Activated CD4-positive, alpha-beta memory T cell treated with anti-CD3 and anti-CD28 coated beads, Interleukin-2, amount 10 ng/mL, durations not matched to agents 7 days and 5 days (primary cell): ENCODE measurements at regions not wholly inside any gene's neighbourhood (a gene's known extent, or its start where the extent isn't known, plus 50 kb on each side); places are given as distances from the start of the nearest gene placed in this dataset.
A peak's percentile ranks its signal among the peaks of the same experiment; 100 is the strongest.
"Not testable (repeated sequence)": the region's sequence is repeated elsewhere in the genome, so short reads cannot be mapped to it uniquely, and the experiment has no call there.

Experiments used
- CTCF ChIA-PET: fragments of 350-600 bp; sonication (Branson Sonifier 250); formaldehyde crosslinking; loops from one replicate; lab custom pipeline; 2021; ENCODE audit warnings: antibody characterized with exemption, inconsistent platforms; lab: Charles Lee
- POLR2A ChIA-PET: fragments of 350-600 bp; sonication (Branson Sonifier 250); formaldehyde crosslinking; loops from one replicate; lab custom pipeline; 2021; ENCODE audit warnings: antibody characterized with exemption; lab: Charles Lee
- DNase-seq: peaks from one replicate; pipeline ENCODE4 v3.0.0-alpha.2; 2020
- H3K27ac Mint-ChIP-seq: one replicate; pipeline ENCODE4 v1.8.0; 2021; ENCODE audit warnings: mild to moderate bottlenecking, mixed read lengths
- H3K27me3 Mint-ChIP-seq: one replicate; pipeline ENCODE4 v1.8.0; 2021; ENCODE audit warnings: mixed read lengths
- H3K36me3 Mint-ChIP-seq: one replicate; pipeline ENCODE4 v1.8.0; 2021; ENCODE audit warnings: low read depth, mixed read lengths
- H3K4me1 Mint-ChIP-seq: one replicate; pipeline ENCODE4 v1.8.0; 2021; ENCODE audit warnings: mixed read lengths
- H3K4me3 Mint-ChIP-seq: one replicate; pipeline ENCODE4 v1.8.0; 2021; ENCODE audit warnings: mild to moderate bottlenecking, mixed read lengths
- H3K9me3 Mint-ChIP-seq: one replicate; pipeline ENCODE4 v1.8.0; 2021; ENCODE audit warnings: mixed read lengths

GRCh38 chr6:86872810-86873209 lies 64.5 kb upstream of the HTR1E start:
- H3K4me1 Mint-ChIP-seq, H3K36me3 Mint-ChIP-seq, H3K27me3 Mint-ChIP-seq, POLR2A ChIA-PET, DNase-seq, CTCF ChIA-PET, H3K27ac Mint-ChIP-seq, H3K4me3 Mint-ChIP-seq: not testable (repeated sequence)
- peaks cover 24% of the 10 kb centered on the region for H3K9me3 Mint-ChIP-seq

GRCh38 chr6:86871681-86872080 lies 65.6 kb upstream of the HTR1E start:
- Mint-ChIP-seq H3K27me3 (no peaks in the 10 kb centered on the region), H3K36me3 (no peaks in the 10 kb centered on the region), H3K4me1 (no peaks in the 10 kb centered on the region), H3K4me3 (no peak overlapping the region), H3K9me3 (peaks cover 26% of the 10 kb centered on the region), H3K27ac (no peak overlapping the region)
- DNase-seq = no peak
- POLR2A ChIA-PET = no interaction called here
- CTCF ChIA-PET = no interaction called here

- H3K9me3 Mint-ChIP-seq = peaks cover 26% of the 10 kb centered on the region
- no peaks in the 10 kb centered on the region for H3K27me3 Mint-ChIP-seq
- no peak for DNase-seq
- CTCF ChIA-PET = no interaction called here
- H3K27ac Mint-ChIP-seq = no peak overlapping the region
- no peak overlapping the region for H3K4me3 Mint-ChIP-seq
- H3K4me1 Mint-ChIP-seq = no peaks in the 10 kb centered on the region
- no peaks in the 10 kb centered on the region for H3K36me3 Mint-ChIP-seq
- POLR2A ChIA-PET = no interaction called here
Measured at GRCh38 chr6:86869500-86869899, 67.8 kb upstream of the HTR1E start.

DNA sequence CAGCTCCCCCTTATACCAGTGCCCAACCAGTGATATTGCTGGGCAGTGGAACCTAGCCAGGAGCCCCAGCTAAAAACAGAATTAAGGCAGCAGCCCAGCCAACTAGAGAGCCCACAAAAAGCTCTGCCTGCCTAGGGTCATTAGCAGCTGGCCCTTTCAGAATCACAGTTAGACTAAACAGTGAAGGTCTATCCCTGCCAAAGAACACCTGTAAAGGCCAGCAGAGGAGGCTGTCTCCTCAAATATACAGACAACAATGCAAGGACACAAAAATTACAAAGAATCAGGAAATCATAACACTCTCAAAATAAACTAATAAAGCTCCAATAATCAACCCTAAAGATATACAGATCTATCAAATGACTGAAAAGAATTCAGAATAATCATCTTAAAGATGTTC lies 77.8 kb upstream of the HTR1E start:
- H3K27ac Mint-ChIP-seq = no peak overlapping the region
- no peaks in the 10 kb centered on the region for H3K36me3 Mint-ChIP-seq
- no peaks in the 10 kb centered on the region for H3K9me3 Mint-ChIP-seq
- DNase-seq = no peak
- no peaks in the 10 kb centered on the region for H3K4me1 Mint-ChIP-seq
- H3K4me3 Mint-ChIP-seq = no peak overlapping the region
- no peaks in the 10 kb centered on the region for H3K27me3 Mint-ChIP-seq
- CTCF ChIA-PET = no interaction called here
- POLR2A ChIA-PET = no interaction called here

DNA sequence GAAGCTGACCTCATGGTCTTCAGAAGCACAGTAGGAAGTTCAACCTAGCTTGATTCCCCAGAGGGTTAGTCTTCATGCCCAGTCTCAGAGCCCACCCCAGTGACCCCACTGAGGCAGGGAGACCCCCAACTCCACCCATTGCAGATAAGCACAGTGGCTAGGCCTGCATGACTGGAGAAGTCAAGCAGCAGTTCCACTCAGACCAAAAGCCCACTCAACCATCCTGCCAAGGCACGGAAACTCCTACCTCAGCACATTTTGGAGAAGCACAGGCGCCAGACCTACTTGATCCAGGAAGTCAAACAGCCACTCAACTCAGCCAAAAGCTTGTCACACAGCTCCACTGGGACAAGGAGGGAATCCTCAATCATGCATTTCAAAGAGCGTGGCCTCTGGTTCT lies 78.4 kb upstream of the HTR1E start:
- Mint-ChIP-seq H3K4me1 (no peaks in the 10 kb centered on the region), H3K27ac (no peak overlapping the region), H3K9me3 (no peaks in the 10 kb centered on the region), H3K36me3 (no peaks in the 10 kb centered on the region), H3K27me3 (no peaks in the 10 kb centered on the region), H3K4me3 (no peak overlapping the region)
- POLR2A ChIA-PET = no interaction called here
- CTCF ChIA-PET = no interaction called here
- no peak for DNase-seq

DNA sequence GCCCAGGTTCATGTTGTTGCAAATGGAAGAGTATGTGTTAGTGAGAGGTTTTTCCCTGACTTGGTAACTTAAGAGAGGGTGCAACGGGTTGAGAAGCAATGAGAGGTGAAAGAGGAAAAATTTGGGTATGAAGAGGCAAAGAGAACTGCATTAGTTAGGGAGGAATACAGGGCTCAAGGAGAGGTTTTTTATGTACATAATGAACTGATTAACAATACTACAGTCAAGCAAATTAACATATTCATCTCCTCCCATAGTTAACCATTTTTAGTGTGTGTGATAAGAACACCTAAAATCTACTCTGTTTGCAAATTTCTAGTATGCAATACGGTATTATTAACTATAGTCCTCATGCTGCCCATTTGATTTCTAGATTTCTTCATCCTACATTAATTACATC lies 79.5 kb upstream of the HTR1E start:
- H3K9me3 Mint-ChIP-seq = no peaks in the 10 kb centered on the region
- DNase-seq = no peak
- POLR2A ChIA-PET = no interaction called here
- no peak overlapping the region for H3K27ac Mint-ChIP-seq
- H3K36me3 Mint-ChIP-seq = no peaks in the 10 kb centered on the region
- CTCF ChIA-PET = interaction anchor here (1.2 to 1.5 kb wide), 2 partner anchors 37 to 935 kb away, joined by 3 to 8 read pairs; no protein-coding TSS in a partner anchor
- H3K4me3 Mint-ChIP-seq = no peak overlapping the region
- H3K27me3 Mint-ChIP-seq = no peaks in the 10 kb centered on the region
- H3K4me1 Mint-ChIP-seq = no peaks in the 10 kb centered on the region

- CTCF ChIA-PET = interaction anchor here (1.2 to 1.5 kb wide), 2 partner anchors 37 to 935 kb away, joined by 3 to 8 read pairs; no protein-coding TSS in a partner anchor
- Mint-ChIP-seq H3K9me3 (no peaks in the 10 kb centered on the region), H3K27ac (no peak overlapping the region), H3K27me3 (no peaks in the 10 kb centered on the region), H3K4me1 (no peaks in the 10 kb centered on the region), H3K36me3 (no peaks in the 10 kb centered on the region), H3K4me3 (no peak overlapping the region)
- DNase-seq = peak; percentile 20
- POLR2A ChIA-PET = no interaction called here
Measured at GRCh38 chr6:86856937-86857563, 80.3 kb upstream of the HTR1E start.

DNA sequence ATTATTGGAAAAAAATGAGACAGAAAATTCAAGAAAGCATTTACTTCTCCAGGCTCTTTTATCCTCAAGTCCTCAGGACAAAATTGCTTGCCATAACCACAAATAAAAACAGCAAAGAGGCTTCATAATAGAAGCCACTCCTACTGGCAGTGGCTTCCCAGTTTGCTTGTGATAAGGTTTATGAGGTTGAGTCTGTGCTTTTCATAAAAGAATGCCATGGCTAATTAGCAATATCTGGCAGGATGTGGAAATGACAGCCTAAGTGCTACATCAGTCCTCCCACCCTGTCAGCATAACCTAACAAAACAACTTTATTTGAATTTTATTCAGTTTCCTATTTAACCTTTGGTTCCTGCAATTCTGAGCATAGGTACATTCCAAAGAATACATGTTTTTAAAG lies 80.9 kb upstream of the HTR1E start:
- CTCF ChIA-PET = interaction anchor here (1.2 to 1.5 kb wide), 2 partner anchors 38 to 934 kb away, joined by 3 to 8 read pairs; no protein-coding TSS in a partner anchor
- POLR2A ChIA-PET = no interaction called here

GRCh38 chr6:86848986-86849385 lies 88.3 kb upstream of the HTR1E start:
- H3K36me3 Mint-ChIP-seq = no peaks in the 10 kb centered on the region
- no peaks in the 10 kb centered on the region for H3K27me3 Mint-ChIP-seq
- H3K4me3 Mint-ChIP-seq = no peak overlapping the region
- no peak overlapping the region for H3K27ac Mint-ChIP-seq
- POLR2A ChIA-PET = no interaction called here
- no peaks in the 10 kb centered on the region for H3K4me1 Mint-ChIP-seq
- no peaks in the 10 kb centered on the region for H3K9me3 Mint-ChIP-seq
- no peak for DNase-seq
- CTCF ChIA-PET = no interaction called here

More for the DNA sequence above, 80.9 kb upstream of the HTR1E start:
- Mint-ChIP-seq H3K4me3 (no peak overlapping the region), H3K27ac (no peak overlapping the region), H3K27me3 (no peaks in the 10 kb centered on the region), H3K4me1 (no peaks in the 10 kb centered on the region), H3K36me3 (no peaks in the 10 kb centered on the region), H3K9me3 (no peaks in the 10 kb centered on the region)
- DNase-seq = no peak

DNA sequence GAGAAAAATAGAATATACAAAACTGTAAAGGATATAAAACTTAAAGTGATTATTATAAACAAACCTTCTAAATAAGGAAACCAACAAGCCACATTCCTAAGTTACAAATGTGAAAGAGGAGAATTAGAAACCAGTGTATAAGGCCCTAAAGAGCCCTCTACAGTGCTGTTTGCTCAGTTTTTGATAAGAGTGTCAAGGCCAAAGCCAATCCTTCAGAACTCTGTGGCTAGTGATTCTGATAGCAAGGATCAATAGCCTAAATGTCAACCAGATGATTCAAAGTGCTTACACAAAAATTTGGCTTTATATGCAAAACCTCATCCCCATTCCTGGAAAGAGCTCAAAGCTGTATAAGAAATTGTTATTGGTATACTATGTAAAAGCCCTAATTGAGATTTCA lies 104.6 kb upstream of the HTR1E start:
- no peak for DNase-seq
- Mint-ChIP-seq H3K27ac (no peak overlapping the region), H3K4me3 (no peak overlapping the region), H3K9me3 (no peaks in the 10 kb centered on the region), H3K27me3 (no peaks in the 10 kb centered on the region), H3K4me1 (no peaks in the 10 kb centered on the region), H3K36me3 (no peaks in the 10 kb centered on the region)
- ChIA-PET POLR2A (no interaction called here), CTCF (no interaction called here)

DNA sequence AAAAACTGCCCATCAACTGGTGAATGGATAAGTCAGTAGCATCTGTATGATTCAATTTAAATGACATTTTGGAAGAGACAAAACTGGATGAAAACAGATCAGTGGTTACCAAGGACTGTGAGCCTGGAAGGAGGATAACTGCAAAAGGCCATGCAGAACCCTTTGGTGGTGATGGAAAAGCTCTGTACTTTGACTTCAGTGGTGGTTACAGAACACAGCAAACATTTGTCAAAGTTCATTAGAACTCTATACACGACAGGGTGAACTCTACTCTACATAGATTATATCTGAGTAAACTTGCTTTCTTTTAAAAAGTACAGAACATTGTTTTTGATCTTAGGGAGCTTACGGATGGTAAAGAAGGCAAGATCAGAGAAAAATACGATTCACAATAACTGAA lies 111.9 kb upstream of the HTR1E start:
- no peaks in the 10 kb centered on the region for H3K27me3 Mint-ChIP-seq
- no peaks in the 10 kb centered on the region for H3K36me3 Mint-ChIP-seq
- no peaks in the 10 kb centered on the region for H3K9me3 Mint-ChIP-seq
- no peaks in the 10 kb centered on the region for H3K4me1 Mint-ChIP-seq
- CTCF ChIA-PET = no interaction called here
- no peak overlapping the region for H3K27ac Mint-ChIP-seq
- DNase-seq = no peak
- H3K4me3 Mint-ChIP-seq = no peak overlapping the region
- POLR2A ChIA-PET = no interaction called here

GRCh38 chr6:86822747-86823146 lies 114.6 kb upstream of the HTR1E start:
- CTCF ChIA-PET = no interaction called here
- no peaks in the 10 kb centered on the region for H3K36me3 Mint-ChIP-seq
- H3K4me3 Mint-ChIP-seq = no peak overlapping the region
- DNase-seq = no peak
- POLR2A ChIA-PET = no interaction called here
- H3K27ac Mint-ChIP-seq = no peak overlapping the region
- H3K27me3 Mint-ChIP-seq = no peaks in the 10 kb centered on the region
- H3K4me1 Mint-ChIP-seq = no peaks in the 10 kb centered on the region
- peaks cover 2% of the 10 kb centered on the region for H3K9me3 Mint-ChIP-seq

DNA sequence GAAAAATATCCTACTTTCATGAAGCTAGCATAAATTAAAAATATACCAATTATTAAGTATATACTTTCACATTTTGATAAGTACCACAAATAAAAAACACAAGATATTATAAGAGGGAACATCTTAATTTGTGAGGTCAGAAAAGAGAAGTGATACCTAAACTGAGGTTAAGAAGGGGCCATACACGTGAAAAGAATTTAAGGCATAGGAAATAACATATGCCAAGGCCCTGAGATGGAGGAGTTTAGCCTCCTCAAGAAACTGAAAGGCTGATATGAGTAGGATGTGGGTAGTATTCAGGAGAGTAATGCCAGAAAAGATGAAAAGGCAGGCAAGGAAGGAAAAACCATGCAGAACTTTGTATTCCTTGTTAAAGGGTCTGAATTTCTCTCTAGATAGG lies 116.6 kb upstream of the HTR1E start:
- H3K4me1 Mint-ChIP-seq = no peaks in the 10 kb centered on the region
- no peak for DNase-seq
- H3K4me3 Mint-ChIP-seq = no peak overlapping the region
- H3K36me3 Mint-ChIP-seq = no peaks in the 10 kb centered on the region
- H3K27ac Mint-ChIP-seq = no peak overlapping the region
- POLR2A ChIA-PET = no interaction called here
- no peaks in the 10 kb centered on the region for H3K27me3 Mint-ChIP-seq
- CTCF ChIA-PET = no interaction called here
- H3K9me3 Mint-ChIP-seq = peaks cover 5% of the 10 kb centered on the region

- Mint-ChIP-seq H3K4me1 (no peaks in the 10 kb centered on the region), H3K36me3 (no peaks in the 10 kb centered on the region), H3K27me3 (no peaks in the 10 kb centered on the region), H3K27ac (no peak overlapping the region), H3K4me3 (no peak overlapping the region), H3K9me3 (no peaks in the 10 kb centered on the region)
- CTCF ChIA-PET = no interaction called here
- no peak for DNase-seq
- POLR2A ChIA-PET = no interaction called here
Measured at GRCh38 chr6:86793649-86794048, 143.7 kb upstream of the HTR1E start.
